CD4-positive, alpha-beta memory T cell (primary cell): ENCODE measurements at regions not wholly inside any gene's neighbourhood (a gene's known extent, or its start where the extent isn't known, plus 50 kb on each side); places are given as distances from the start of the nearest gene placed in this dataset.
"Not testable (repeated sequence)": the region's sequence is repeated elsewhere in the genome, so short reads cannot be mapped to it uniquely, and the experiment has no call there.

ENCODE experiments used
- CTCF ChIA-PET: fragments of 350-600 bp; sonication (Branson Sonifier 250); formaldehyde crosslinking; loops from one replicate; lab custom pipeline; 2021; ENCODE audit warnings: inconsistent platforms; ENCODE audit not compliant: partially characterized antibody; lab: Charles Lee
- POLR2A ChIA-PET: fragments of 350-600 bp; sonication (Branson Sonifier 250); formaldehyde crosslinking; loops from one replicate; lab custom pipeline; 2021; ENCODE audit not compliant: partially characterized antibody; lab: Charles Lee
- DNase-seq, 5 donors: peaks; one replicate each; pipeline versions ENCODE4 v3.0.0 to v3.0.0-alpha.2; 2020 to 2022; ENCODE audit warnings: mixed read lengths in 1 of 5
- H3K27ac ChIP-seq: one replicate; pipeline ENCODE4 v1.7.0; 2013; ENCODE audit warnings: low read depth, low read length
- H3K27me3 ChIP-seq: 2 replicates; pipeline ENCODE4 v1.7.0; 2013; ENCODE audit warnings: mild to moderate bottlenecking, low read length, moderate library complexity; ENCODE audit not compliant: insufficient read depth
- H3K36me3 ChIP-seq: 2 replicates; pipeline ENCODE4 v1.7.0; 2013; ENCODE audit warnings: mild to moderate bottlenecking, low read length, moderate library complexity; ENCODE audit not compliant: insufficient read depth
- H3K4me1 ChIP-seq: 2 replicates; pipeline ENCODE4 v1.7.0; 2013; ENCODE audit warnings: mild to moderate bottlenecking, low read length, moderate library complexity; ENCODE audit not compliant: insufficient read depth
- H3K4me3 ChIP-seq, 2 donors: one replicate each; pipeline ENCODE4 v1.7.0; 2013; ENCODE audit warnings: low read length in 2 of 2, mild to moderate bottlenecking in 1 of 2
- H3K9me3 ChIP-seq, 2 donors: one replicate each; pipeline ENCODE4 v1.7.0; 2013; ENCODE audit warnings: low read length in 2 of 2, control low read depth in 1 of 2; ENCODE audit not compliant: control insufficient read depth in 1 of 2
- H3K27ac Mint-ChIP-seq, 7 donors: one replicate each; pipeline ENCODE4 v1.8.0; 2020 to 2021; ENCODE audit warnings: mixed read lengths in 7 of 7, mild to moderate bottlenecking in 6 of 7, inconsistent platforms in 3 of 7, moderate library complexity in 3 of 7
- H3K27me3 Mint-ChIP-seq, 2 donors: one replicate each; pipeline ENCODE4 v1.8.0; 2020 to 2021; ENCODE audit warnings: mixed read lengths in 2 of 2
- H3K36me3 Mint-ChIP-seq, 2 donors: one replicate each; pipeline ENCODE4 v1.8.0; 2020 to 2021; ENCODE audit warnings: mixed read lengths in 2 of 2, inconsistent platforms in 1 of 2, mild to moderate bottlenecking in 1 of 2
- H3K4me1 Mint-ChIP-seq, 4 donors: one replicate each; pipeline ENCODE4 v1.8.0; 2020 to 2021; ENCODE audit warnings: mixed read lengths in 4 of 4, mild to moderate bottlenecking in 1 of 4
- H3K4me3 Mint-ChIP-seq, 8 donors: one replicate each; pipeline ENCODE4 v1.8.0; 2020 to 2021; ENCODE audit warnings: mixed read lengths in 8 of 8, mild to moderate bottlenecking in 7 of 8, moderate library complexity in 6 of 8, inconsistent platforms in 3 of 8
- H3K9me3 Mint-ChIP-seq, 8 donors: one replicate each; pipeline ENCODE4 v1.8.0; 2020 to 2021; ENCODE audit warnings: mixed read lengths in 8 of 8, mild to moderate bottlenecking in 5 of 8, inconsistent platforms in 3 of 8, moderate library complexity in 1 of 8
- intact Hi-C: fragments of 100-400 bp; cut with micrococcal nuclease; formaldehyde crosslinking; loops from one replicate; pipeline ENCODE4 v1.15.1; 2023

DNA sequence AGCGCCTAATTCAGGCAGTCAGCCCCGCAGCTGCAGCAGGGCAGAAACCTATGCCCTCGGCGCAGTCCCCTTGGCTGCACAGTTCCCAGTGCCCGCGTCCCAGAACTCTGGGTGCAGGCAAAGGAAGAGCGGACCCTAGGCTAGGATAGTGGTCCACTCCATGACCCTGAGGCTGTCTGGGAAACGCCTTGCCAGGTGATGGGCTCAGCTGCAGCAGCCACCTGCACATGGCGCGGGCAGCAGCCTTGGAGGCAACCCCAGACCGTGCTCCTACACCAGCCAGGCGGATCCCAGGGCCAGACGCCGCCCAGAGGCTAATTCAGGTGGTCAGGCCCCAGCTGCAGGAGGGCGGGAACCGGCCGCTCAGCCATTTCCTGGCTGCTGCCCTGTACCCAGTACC, 83.0 kb downstream of the POTEC start:
- H3K4me1 ChIP-seq, H3K27ac Mint-ChIP-seq, H3K36me3 Mint-ChIP-seq, H3K27me3 Mint-ChIP-seq, H3K4me3 ChIP-seq, POLR2A ChIA-PET, DNase-seq, H3K27ac ChIP-seq, H3K27me3 ChIP-seq, H3K4me3 Mint-ChIP-seq, H3K4me1 Mint-ChIP-seq, H3K36me3 ChIP-seq, intact Hi-C loops, H3K9me3 ChIP-seq, CTCF ChIA-PET: not testable (repeated sequence)
- peaks cover 0 to 11% (median 7%) of the 10 kb centered on the region in 8 donors for H3K9me3 Mint-ChIP-seq

DNA sequence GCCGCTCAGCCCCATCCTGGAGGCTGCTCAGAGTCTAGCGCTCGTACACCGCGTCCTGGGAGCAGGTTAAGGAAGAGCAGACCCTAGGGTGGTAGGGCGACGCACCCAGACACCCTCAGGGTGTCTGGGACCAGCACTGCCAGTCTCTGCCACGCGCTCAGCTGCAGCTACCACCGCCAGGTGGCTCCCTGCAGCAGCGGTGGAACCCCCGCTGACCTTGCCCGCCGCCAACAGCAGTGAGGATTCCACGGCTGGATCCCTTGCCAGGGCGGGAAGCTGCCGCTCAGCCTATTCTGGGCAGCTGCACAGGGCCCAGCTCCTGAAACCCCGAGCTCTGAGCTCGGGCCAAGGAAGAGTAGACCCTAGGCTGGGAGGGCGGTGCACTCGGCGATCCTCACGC, 83.6 kb downstream of the POTEC start:
- POLR2A ChIA-PET, H3K36me3 ChIP-seq, DNase-seq, H3K27me3 Mint-ChIP-seq, H3K9me3 ChIP-seq, H3K4me1 ChIP-seq, CTCF ChIA-PET, H3K4me1 Mint-ChIP-seq, H3K27me3 ChIP-seq, H3K36me3 Mint-ChIP-seq, H3K27ac Mint-ChIP-seq, H3K4me3 ChIP-seq, H3K4me3 Mint-ChIP-seq, H3K27ac ChIP-seq: not testable (repeated sequence)
- intact Hi-C loops = loop anchor here (10.0 kb wide), 1 partner anchor 645 kb away; no protein-coding TSS in a partner anchor
- peaks cover 0 to 11% (median 7%) of the 10 kb centered on the region in 8 donors for H3K9me3 Mint-ChIP-seq

DNA sequence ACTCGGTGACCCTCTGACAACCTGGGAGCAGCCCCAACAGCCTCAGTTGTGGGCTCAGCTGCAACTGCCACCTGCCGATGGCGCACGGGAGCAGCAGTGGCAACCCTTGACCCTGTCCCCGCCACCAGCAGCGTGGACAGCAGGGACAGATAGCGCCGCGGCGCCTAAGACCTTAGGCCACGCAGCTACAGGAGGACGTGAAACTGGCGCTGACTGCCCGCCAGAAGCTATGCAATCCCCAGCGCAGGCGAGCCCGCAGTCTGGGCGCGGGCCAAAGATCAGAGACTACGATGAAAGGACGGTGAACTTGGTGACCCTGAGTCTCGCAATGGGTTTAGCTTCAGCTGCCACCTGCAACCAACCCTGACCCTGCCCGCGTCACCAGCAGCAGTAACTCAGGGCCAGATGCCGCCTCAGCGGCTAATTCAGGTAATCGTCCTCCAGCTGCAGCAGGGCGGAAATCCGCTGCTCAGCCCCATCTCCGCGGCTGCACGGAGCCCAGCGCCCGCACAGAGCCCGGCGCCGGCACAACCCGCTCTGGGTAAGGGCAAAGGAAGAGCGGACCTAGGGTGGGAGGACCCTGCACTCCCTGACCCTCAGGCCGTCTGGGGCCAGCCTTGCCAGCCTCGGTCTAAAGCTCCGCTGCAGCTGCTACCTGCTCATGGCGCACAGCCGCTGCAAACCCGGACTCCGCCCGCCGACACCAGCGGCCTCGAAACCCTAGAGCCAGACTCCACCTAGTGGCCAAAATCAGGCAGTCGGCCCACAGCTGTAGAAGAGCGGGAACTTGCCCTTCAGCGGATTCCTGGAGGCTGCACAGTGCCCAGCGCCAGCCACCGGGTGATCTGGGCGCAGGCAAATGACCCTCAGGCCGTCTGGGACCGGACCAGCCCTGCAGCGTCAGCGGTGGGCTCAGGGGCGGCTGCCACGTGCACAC, 85.1 kb downstream of the POTEC start:
- DNase-seq = peak; percentile 67 to 79 (median 74)
- not testable (repeated sequence) for H3K36me3 ChIP-seq, H3K27me3 Mint-ChIP-seq, H3K27ac Mint-ChIP-seq, H3K4me3 ChIP-seq, H3K36me3 Mint-ChIP-seq, H3K9me3 Mint-ChIP-seq, H3K9me3 ChIP-seq, H3K27me3 ChIP-seq, H3K4me1 Mint-ChIP-seq, H3K27ac ChIP-seq, H3K4me1 ChIP-seq
- intact Hi-C loops = loop anchor here (10.0 kb wide), 1 partner anchor 643 kb away; no protein-coding TSS in a partner anchor
- ChIA-PET POLR2A (interaction anchor here (1.1 kb wide), 1 partner anchor 634 kb away, joined by 3 read pairs; the partner anchor contains the start of gene MC5R), CTCF (interaction anchor here (0.7 to 1.5 kb wide), 3 partner anchors 14 to 634 kb away, joined by 3 to 5 read pairs (median 3); partner anchors contain the start of gene MC5R)
- peak overlapping the region; percentile 29 to 83 (median 75) for H3K4me3 Mint-ChIP-seq

DNA sequence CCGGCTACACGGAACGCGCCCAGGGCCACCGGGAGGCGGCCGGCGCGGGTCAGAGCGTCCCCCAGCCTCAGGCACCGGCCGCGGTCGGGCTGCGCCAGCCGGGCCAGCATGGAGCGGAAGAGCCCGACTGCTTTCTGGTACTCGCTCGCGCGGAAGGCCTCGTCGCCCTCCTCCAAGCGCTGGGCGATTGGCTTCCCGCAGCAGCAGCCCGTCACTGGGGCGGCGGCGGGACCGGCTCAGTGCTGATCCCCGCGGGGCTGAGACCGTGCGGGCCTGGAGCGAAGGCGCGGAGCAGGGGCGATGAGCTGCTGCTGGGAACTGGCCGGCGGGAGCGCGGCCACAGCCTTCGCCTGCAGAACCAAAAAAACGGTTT, 92.8 kb downstream of the POTEC start:
- H3K4me3 ChIP-seq = not testable (repeated sequence)

DNA sequence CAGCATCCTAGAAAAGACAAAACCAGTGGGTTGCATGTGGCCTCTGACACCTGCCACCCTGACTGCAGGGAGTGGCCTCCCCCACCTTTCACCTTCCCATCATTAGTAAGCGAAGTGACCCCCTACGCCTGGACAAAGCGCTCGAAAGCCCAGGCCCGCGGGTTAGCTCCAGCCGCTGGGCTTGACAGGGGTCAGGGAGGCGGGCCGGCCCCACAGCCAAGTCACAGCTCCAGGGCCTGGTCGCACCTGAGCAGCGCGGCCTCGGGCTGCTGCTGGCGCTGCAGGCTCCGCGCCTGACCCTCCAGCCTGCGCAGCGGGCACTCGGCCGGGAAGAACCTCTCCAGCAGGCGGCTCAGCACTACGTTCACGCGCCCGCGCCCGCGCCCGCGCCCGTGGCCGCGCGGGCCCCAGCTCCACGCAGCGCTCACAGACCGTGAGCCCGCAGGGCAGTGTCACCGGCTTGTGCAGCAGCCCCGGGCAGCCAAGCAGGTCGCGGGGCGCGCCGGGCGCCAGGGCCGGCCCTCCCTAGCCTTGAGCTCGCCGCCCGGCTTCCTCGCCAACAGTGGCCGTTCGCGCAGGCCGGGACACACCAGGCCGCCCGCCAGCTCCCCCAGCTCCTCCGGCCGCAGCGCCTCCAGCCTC, 93.3 kb downstream of the POTEC start:
- DNase-seq = peak; percentile 37 to 57 (median 39)
- POLR2A ChIA-PET, H3K36me3 ChIP-seq, CTCF ChIA-PET, H3K4me1 ChIP-seq, H3K27ac Mint-ChIP-seq, H3K9me3 ChIP-seq, H3K4me1 Mint-ChIP-seq, H3K27me3 ChIP-seq, H3K27ac ChIP-seq, H3K9me3 Mint-ChIP-seq, H3K27me3 Mint-ChIP-seq, H3K36me3 Mint-ChIP-seq, H3K4me3 ChIP-seq: not testable (repeated sequence)
- H3K4me3 Mint-ChIP-seq = peak overlapping the region in 1 of 8 donors; percentile 66
- intact Hi-C loops = loop anchor here (10.0 kb wide), 1 partner anchor 635 kb away; no protein-coding TSS in a partner anchor

More for the DNA sequence above, 92.8 kb downstream of the POTEC start:
- H3K27me3 ChIP-seq, H3K9me3 Mint-ChIP-seq, H3K27ac Mint-ChIP-seq, POLR2A ChIA-PET, H3K27me3 Mint-ChIP-seq, H3K4me1 Mint-ChIP-seq, H3K27ac ChIP-seq, H3K4me1 ChIP-seq, H3K9me3 ChIP-seq, H3K36me3 ChIP-seq, H3K36me3 Mint-ChIP-seq, CTCF ChIA-PET: not testable (repeated sequence)
- H3K4me3 Mint-ChIP-seq = peak overlapping the region; percentile 20 to 78 (median 54)
- intact Hi-C loops = loop anchor here (10.0 kb wide), 1 partner anchor 636 kb away; no protein-coding TSS in a partner anchor
- peak in 4 of 5 donors; percentile 24 to 46 (median 38) for DNase-seq

DNA sequence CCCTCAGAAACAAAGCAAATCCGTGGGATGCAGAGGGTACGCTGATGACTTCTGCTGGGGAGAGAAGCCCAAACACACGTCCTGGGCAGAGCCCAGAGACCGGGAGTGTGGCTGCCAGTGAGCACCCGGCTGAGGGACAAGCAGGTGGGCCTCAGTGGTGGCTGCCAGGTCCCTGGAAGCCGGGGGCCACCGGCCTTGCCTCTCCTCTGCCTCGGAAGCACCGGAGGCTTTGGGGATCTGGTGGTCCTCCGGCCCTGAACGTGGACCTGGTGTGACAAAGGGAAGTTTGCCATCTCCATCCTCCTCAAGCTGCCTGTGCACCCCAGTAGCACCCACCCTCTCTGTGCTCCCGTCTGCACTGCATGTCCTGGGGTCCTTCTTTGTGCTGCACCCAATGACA, 94.3 kb downstream of the POTEC start:
- H3K36me3 ChIP-seq, H3K27ac Mint-ChIP-seq, intact Hi-C loops, H3K4me3 Mint-ChIP-seq, H3K27me3 Mint-ChIP-seq, H3K4me1 Mint-ChIP-seq, H3K9me3 Mint-ChIP-seq, H3K4me3 ChIP-seq, H3K27ac ChIP-seq, CTCF ChIA-PET, H3K27me3 ChIP-seq, H3K9me3 ChIP-seq, DNase-seq, H3K36me3 Mint-ChIP-seq, H3K4me1 ChIP-seq, POLR2A ChIA-PET: not testable (repeated sequence)

DNA sequence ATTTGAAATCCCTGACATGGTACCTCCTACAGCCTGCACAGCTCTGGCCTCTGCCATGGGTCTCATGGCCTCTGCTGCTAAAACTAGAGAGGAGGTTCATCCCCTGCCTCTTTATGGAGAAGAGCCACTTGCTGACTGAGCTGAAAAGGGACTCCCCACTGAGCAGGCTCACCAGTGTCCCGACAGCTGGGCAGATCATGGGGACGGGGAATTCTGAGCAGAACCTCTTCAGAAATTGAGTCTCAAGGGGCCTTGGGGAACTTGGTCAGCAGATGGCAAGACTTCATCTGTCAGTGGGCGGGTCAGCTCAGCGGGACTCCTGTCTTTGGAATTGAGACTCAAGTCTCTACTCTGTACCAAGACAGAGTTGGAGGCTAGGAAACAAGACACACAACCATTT, 95.7 kb downstream of the POTEC start:
- H3K36me3 ChIP-seq, H3K36me3 Mint-ChIP-seq, H3K9me3 Mint-ChIP-seq, CTCF ChIA-PET, H3K4me1 ChIP-seq, H3K27me3 ChIP-seq, H3K27me3 Mint-ChIP-seq, H3K9me3 ChIP-seq, H3K27ac ChIP-seq, DNase-seq, POLR2A ChIA-PET, H3K4me1 Mint-ChIP-seq, H3K4me3 ChIP-seq, H3K27ac Mint-ChIP-seq, intact Hi-C loops: not testable (repeated sequence)
- peak overlapping the region in 1 of 8 donors; percentile 32 for H3K4me3 Mint-ChIP-seq
